Keratinocyte (primary cell): ENCODE measurements at regions not wholly inside any gene's neighbourhood (a gene's known extent, or its start where the extent isn't known, plus 50 kb on each side); places are given as distances from the start of the nearest gene placed in this dataset.

Experiments
- CTCF ChIP-seq, 3 experiments: IDR thresholded peaks in 1 of 3; conservative IDR thresholded peaks in 1 of 3; optimal IDR thresholded peaks in 1 of 3; 2 replicates in 2 of 3; 3 replicates in 1 of 3; pipeline versions ENCODE3 to v1.5.1; 2011; ENCODE audit warnings: low read length in 3 of 3, mild to moderate bottlenecking in 3 of 3, moderate library complexity in 2 of 3, control low read depth in 1 of 3, inconsistent platforms in 1 of 3; ENCODE audit not compliant: insufficient read depth in 2 of 3; ENCODE audit errors: extremely low read depth in 1 of 3
- EZH2 ChIP-seq: IDR thresholded peaks from one replicate; pipeline ENCODE4 v1.6.1; 2012; ENCODE audit warnings: inconsistent platforms, mild to moderate bottlenecking, low read length, moderate library complexity

- TF ChIP-seq CTCF (optimal IDR thresholded peaks at IDR 0.05 in 1 of 3, IDR thresholded peaks at IDR 0.05 in 1 of 3, conservative IDR thresholded peaks at IDR 0.05 in 1 of 3; ENCODE audit: extremely low read depth in 1 of 3, insufficient read depth in 2 of 3, low read length in 3 of 3) (no peak), EZH2 (no peak)
These were observed 106.1 kb upstream of the C1GALT1C1 start for GRCh38 chrX:120735966-120736365.
